ENCODE measurements at regions not wholly inside any gene's neighbourhood (a gene's known extent, or its start where the extent isn't known, plus 50 kb on each side); places are given as distances from the start of the nearest gene placed in this dataset.

DNA sequence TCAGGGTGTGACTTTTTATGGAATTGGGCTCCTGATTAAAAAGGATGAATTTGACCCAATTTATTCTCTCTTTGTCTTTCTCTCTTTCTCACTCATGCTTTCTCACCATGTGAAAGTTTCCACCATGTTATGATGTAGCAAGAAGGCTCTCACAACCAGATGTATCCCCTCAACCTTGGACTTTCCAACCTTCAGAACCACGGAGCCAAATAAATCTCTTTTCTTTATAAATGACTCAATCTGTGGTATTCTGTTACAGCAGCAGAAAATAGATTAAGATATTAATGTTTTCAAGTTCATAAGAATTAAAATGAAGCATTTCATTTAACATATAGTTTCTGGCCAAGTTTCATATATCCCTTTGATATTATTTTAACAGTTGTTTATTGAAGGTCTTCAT is 698.5 kb downstream of the TRAM1L1 start:
- Histone ChIP-seq H3K4me1 (no peaks in the 10 kb centered on the region), H3K4me3 (no peak overlapping the region), H3K9me3 (no peaks in the 10 kb centered on the region), H3K27ac (no peak overlapping the region), H3K36me3 (no peaks in the 10 kb centered on the region), H3K27me3 (no peaks in the 10 kb centered on the region)
- no peak for ATAC-seq
- DNase-seq = no peak
- TF ChIP-seq CTCF (IDR thresholded peaks at IDR 0.05) = no peak
- intact Hi-C loops (cut with DNase I) = no loop called here

GRCh38 chr4:116385583-116385982 is 699.8 kb downstream of the TRAM1L1 start:
- no peaks in the 10 kb centered on the region for H3K9me3 ChIP-seq
- DNase-seq (no peak), ATAC-seq (no peak)
- no peak overlapping the region for H3K4me3 ChIP-seq
- intact Hi-C loops (cut with DNase I) = no loop called here
- no peak for TF ChIP-seq CTCF (IDR thresholded peaks at IDR 0.05)
- no peak overlapping the region for H3K27ac ChIP-seq
- no peaks in the 10 kb centered on the region for H3K36me3 ChIP-seq
- no peaks in the 10 kb centered on the region for H3K27me3 ChIP-seq
- no peaks in the 10 kb centered on the region for H3K4me1 ChIP-seq

DNA sequence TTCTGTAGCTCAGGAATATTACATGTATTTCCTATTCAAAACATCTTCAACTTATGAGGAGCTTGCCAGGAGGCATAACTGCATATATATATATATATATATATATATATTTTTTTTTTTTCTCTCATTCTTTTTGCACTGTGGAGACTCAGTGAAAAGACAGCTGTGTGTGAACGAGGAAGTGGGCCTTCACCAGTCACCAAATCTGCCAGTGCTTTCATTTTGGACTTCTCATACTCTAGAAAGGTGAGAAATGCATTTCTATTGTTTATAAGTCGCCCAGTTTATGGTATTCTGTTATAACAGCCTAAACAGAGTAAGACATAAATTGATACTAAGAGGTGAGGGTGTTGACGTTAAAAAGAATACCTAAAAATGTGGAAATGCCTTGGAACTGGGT is 710.6 kb downstream of the TRAM1L1 start:
- ATAC-seq = no peak
- no peaks in the 10 kb centered on the region for H3K27me3 ChIP-seq
- DNase-seq = no peak
- H3K4me1 ChIP-seq = no peaks in the 10 kb centered on the region
- intact Hi-C loops (cut with DNase I) = no loop called here
- no peak for TF ChIP-seq CTCF (IDR thresholded peaks at IDR 0.05)
- no peaks in the 10 kb centered on the region for H3K9me3 ChIP-seq
- no peak overlapping the region for H3K4me3 ChIP-seq
- no peak overlapping the region for H3K27ac ChIP-seq
- no peaks in the 10 kb centered on the region for H3K36me3 ChIP-seq

DNA sequence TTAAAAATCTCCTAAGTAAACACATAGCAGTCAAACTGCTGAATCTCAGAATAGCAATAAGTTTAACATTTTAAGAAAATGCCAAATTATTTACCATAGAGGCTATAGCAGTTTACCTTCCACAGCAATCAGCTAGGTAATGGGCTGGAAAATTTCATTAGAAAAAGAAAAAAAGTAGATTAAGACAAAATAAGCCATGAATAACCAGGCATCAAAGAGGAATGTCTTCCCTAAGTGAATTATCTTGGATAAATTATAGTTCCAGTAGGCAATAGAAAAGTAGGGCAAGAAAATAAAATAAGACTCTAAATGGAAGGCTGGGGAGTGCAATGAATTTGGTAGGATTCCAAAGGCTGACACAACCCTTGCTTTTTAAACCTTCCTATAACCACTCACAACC is 722.8 kb downstream of the TRAM1L1 start:
- H3K9me3 ChIP-seq = no peaks in the 10 kb centered on the region
- H3K4me1 ChIP-seq = no peaks in the 10 kb centered on the region
- no peak for TF ChIP-seq CTCF (IDR thresholded peaks at IDR 0.05)
- H3K36me3 ChIP-seq = no peaks in the 10 kb centered on the region
- intact Hi-C loops (cut with DNase I) = no loop called here
- ATAC-seq (no peak), DNase-seq (no peak)
- H3K4me3 ChIP-seq = no peak overlapping the region
- H3K27ac ChIP-seq = no peak overlapping the region
- no peaks in the 10 kb centered on the region for H3K27me3 ChIP-seq

DNA sequence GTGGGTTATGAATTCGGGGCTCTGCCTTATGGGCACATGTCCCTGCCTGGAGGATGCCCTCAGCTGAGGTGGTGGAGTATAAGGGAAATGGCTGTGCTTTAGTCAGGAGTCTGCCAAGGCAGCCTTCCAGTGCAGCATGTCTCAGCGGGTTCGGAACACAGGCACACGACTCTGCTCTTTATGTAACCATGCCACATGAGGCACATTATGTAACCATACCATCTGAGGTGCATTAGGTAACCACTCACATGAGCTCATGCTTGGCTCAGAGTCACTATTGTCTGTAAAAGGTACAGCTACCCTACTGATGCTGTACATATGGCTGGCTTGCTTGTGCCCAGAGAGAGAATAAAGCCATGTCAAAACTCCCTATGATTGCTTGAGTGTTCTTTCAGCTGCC is 723.6 kb downstream of the TRAM1L1 start:
- H3K4me1 ChIP-seq = no peaks in the 10 kb centered on the region
- no peak for DNase-seq
- no peak overlapping the region for H3K4me3 ChIP-seq
- H3K9me3 ChIP-seq = no peaks in the 10 kb centered on the region
- no peak for TF ChIP-seq CTCF (IDR thresholded peaks at IDR 0.05)
- no peak for ATAC-seq
- no peaks in the 10 kb centered on the region for H3K36me3 ChIP-seq
- intact Hi-C loops (cut with DNase I) = no loop called here
- no peak overlapping the region for H3K27ac ChIP-seq
- no peaks in the 10 kb centered on the region for H3K27me3 ChIP-seq

All from left lung (tissue), 4 donors.